RWPE2 (cell line): ENCODE measurements at regions not wholly inside any gene's neighbourhood (a gene's known extent, or its start where the extent isn't known, plus 50 kb on each side); places are given as distances from the start of the nearest gene placed in this dataset.

Source experiments
- ATAC-seq: fragments of 200-7000 bp; cut with Tn5 transposase; 3 replicates; pipeline ENCODE4 v1.9.1; 2021; ENCODE audit warnings: low read depth
- DNase-seq: peaks from one replicate; pipeline ENCODE4 v3.0.0-alpha.2; 2020; ENCODE audit warnings: low spot score
- H3K27ac ChIP-seq: fragments of 450-650 bp; 2 replicates; pipeline ENCODE4 v1.5.1; 2017; ENCODE audit warnings: mild to moderate bottlenecking; ENCODE audit not compliant: poor library complexity, severe bottlenecking
- H3K27me3 ChIP-seq: fragments of 250-450 bp; sonication (Bioruptor Pico); 2 replicates; pipeline ENCODE4 v1.5.1; 2021; ENCODE audit warnings: mild to moderate bottlenecking, moderate library complexity; ENCODE audit not compliant: insufficient read depth, poor library complexity, severe bottlenecking
- H3K36me3 ChIP-seq: fragments of 250-450 bp; sonication (Bioruptor Pico); 2 replicates; pipeline ENCODE4 v1.5.1; 2020; ENCODE audit warnings: low read depth, mild to moderate bottlenecking, moderate library complexity
- H3K4me1 ChIP-seq: fragments of 250-450 bp; sonication (Bioruptor Pico); 2 replicates; pipeline ENCODE4 v1.5.1; 2021; ENCODE audit warnings: mild to moderate bottlenecking, moderate library complexity; ENCODE audit not compliant: insufficient read depth, poor library complexity, severe bottlenecking
- H3K4me3 ChIP-seq: fragments of 250-450 bp; sonication (Bioruptor Pico); 2 replicates; pipeline ENCODE4 v1.5.1; 2021; ENCODE audit warnings: mild to moderate bottlenecking, moderate library complexity; ENCODE audit not compliant: severe bottlenecking
- H3K9me3 ChIP-seq: fragments of 250-450 bp; sonication (Bioruptor Pico); 2 replicates; pipeline ENCODE4 v1.5.1; 2021; ENCODE audit warnings: mild to moderate bottlenecking, moderate library complexity; ENCODE audit not compliant: severe bottlenecking
- CTCF ChIP-seq: fragments of 450-650 bp; IDR thresholded peaks from one replicate; pipeline ENCODE4 v1.5.1; 2017; ENCODE audit warnings: mild to moderate bottlenecking, moderate library complexity; ENCODE audit not compliant: poor library complexity, severe bottlenecking

- H3K27me3 ChIP-seq, result no peaks in the 10 kb centered on the region
- TF ChIP-seq CTCF, result no peak
- no peaks in the 10 kb centered on the region for H3K4me1 ChIP-seq
- ATAC-seq (peak; percentile 46; the same call in 1 of the 3 replicates), DNase-seq (no peak)
- H3K27ac ChIP-seq, result no peak overlapping the region
- H3K4me3 ChIP-seq, result no peak overlapping the region
- H3K36me3 ChIP-seq, result no peaks in the 10 kb centered on the region
- no peaks in the 10 kb centered on the region for H3K9me3 ChIP-seq
These were observed 53.1 kb upstream of the COL13A1 start for GRCh38 chr10:69748621-69749020.

- no peaks in the 10 kb centered on the region for H3K9me3 ChIP-seq
- H3K4me3 ChIP-seq, result no peak overlapping the region
- no peaks in the 10 kb centered on the region for H3K27me3 ChIP-seq
- no peaks in the 10 kb centered on the region for H3K36me3 ChIP-seq
- ATAC-seq (no peak), DNase-seq (no peak)
- no peaks in the 10 kb centered on the region for H3K4me1 ChIP-seq
- no peak overlapping the region for H3K27ac ChIP-seq
- no peak for TF ChIP-seq CTCF
These were observed 52.3 kb upstream of the COL13A1 start for GRCh38 chr10:69749178-69750010.

GRCh38 chr10:69750011-69750373 is 51.7 kb upstream of the COL13A1 start:
- no peaks in the 10 kb centered on the region for H3K36me3 ChIP-seq
- no peaks in the 10 kb centered on the region for H3K9me3 ChIP-seq

GRCh38 chr10:69750725-69751124 is 51.0 kb upstream of the COL13A1 start:
- Histone ChIP-seq H3K4me3 (no peak overlapping the region), H3K4me1 (no peaks in the 10 kb centered on the region), H3K27me3 (no peaks in the 10 kb centered on the region), H3K36me3 (no peaks in the 10 kb centered on the region), H3K9me3 (no peaks in the 10 kb centered on the region), H3K27ac (no peak overlapping the region)
- no peak for ATAC-seq
- TF ChIP-seq CTCF, result no peak
- no peak for DNase-seq

More at GRCh38 chr10:69750011-69750373, 51.7 kb upstream of the COL13A1 start:
- no peak for DNase-seq
- Histone ChIP-seq H3K27me3 (no peaks in the 10 kb centered on the region), H3K27ac (no peak overlapping the region), H3K4me3 (no peak overlapping the region), H3K4me1 (no peaks in the 10 kb centered on the region)
- ATAC-seq, result no peak
- TF ChIP-seq CTCF, result no peak

GRCh38 chr10:69751214-69751613 is 50.5 kb upstream of the COL13A1 start:
- H3K27ac ChIP-seq, result no peak overlapping the region
- no peaks in the 10 kb centered on the region for H3K9me3 ChIP-seq
- DNase-seq (no peak), ATAC-seq (no peak)
- no peak overlapping the region for H3K4me3 ChIP-seq
- no peaks in the 10 kb centered on the region for H3K4me1 ChIP-seq
- no peaks in the 10 kb centered on the region for H3K36me3 ChIP-seq
- TF ChIP-seq CTCF, result no peak
- H3K27me3 ChIP-seq, result no peaks in the 10 kb centered on the region
